ENCODE measurements at regions not wholly inside any gene's neighbourhood (a gene's known extent, or its start where the extent isn't known, plus 50 kb on each side); places are given as distances from the start of the nearest gene placed in this dataset.
"Not testable (repeated sequence)": the region's sequence is repeated elsewhere in the genome, so short reads cannot be mapped to it uniquely, and the experiment has no call there.

- no peak overlapping the region for H3K4me3 ChIP-seq (ENCODE audit: low read length in 3 of 3)
- no peak overlapping the region for H3K9ac ChIP-seq (ENCODE audit: low read length in 3 of 3)
- H3K27ac ChIP-seq (ENCODE audit: low read depth in 2 of 2, low read length in 2 of 2), result no peak overlapping the region
- H3K9me3 ChIP-seq (ENCODE audit: control insufficient read depth in 2 of 3, insufficient read depth in 1 of 3, low read length in 3 of 3), result no peaks in the 10 kb centered on the region
- DNase-seq, result no peak
- H3K27me3 ChIP-seq (ENCODE audit: control insufficient read depth, insufficient read depth, low read length), result no peaks in the 10 kb centered on the region
- no peak for FAIRE-seq
- no peaks in the 10 kb centered on the region for H3K4me1 ChIP-seq (ENCODE audit: control insufficient read depth in 2 of 3, insufficient read depth in 2 of 3, low read depth in 1 of 3, low read length in 3 of 3)
- TF ChIP-seq CTCF (IDR thresholded peaks at IDR 0.05; ENCODE audit: borderline replicate concordance, extremely low read depth, insufficient read depth), result no peak
- H3K36me3 ChIP-seq (ENCODE audit: control insufficient read depth in 2 of 3, insufficient read depth in 3 of 3, low read length in 3 of 3), result no peaks in the 10 kb centered on the region
- intact Hi-C loops (cut with DNase I), result no loop called here
These were observed 1125.7 kb downstream of the DNAJB9 start for GRCh38 chr7:109695419-109695818.

GRCh38 chr7:109696723-109697122 lies 1127.0 kb downstream of the DNAJB9 start:
- Histone ChIP-seq H3K4me3 (ENCODE audit: low read length in 3 of 3) (no peak overlapping the region), H3K9ac (ENCODE audit: low read length in 3 of 3) (no peak overlapping the region), H3K27ac (ENCODE audit: low read depth in 2 of 2, low read length in 2 of 2) (no peak overlapping the region), H3K36me3 (ENCODE audit: control insufficient read depth in 2 of 3, insufficient read depth in 3 of 3, low read length in 3 of 3) (no peaks in the 10 kb centered on the region), H3K27me3 (ENCODE audit: control insufficient read depth, insufficient read depth, low read length) (no peaks in the 10 kb centered on the region), H3K4me1 (ENCODE audit: control insufficient read depth in 2 of 3, insufficient read depth in 2 of 3, low read depth in 1 of 3, low read length in 3 of 3) (no peaks in the 10 kb centered on the region), H3K9me3 (ENCODE audit: control insufficient read depth in 2 of 3, insufficient read depth in 1 of 3, low read length in 3 of 3) (no peaks in the 10 kb centered on the region)
- TF ChIP-seq CTCF (IDR thresholded peaks at IDR 0.05; ENCODE audit: borderline replicate concordance, extremely low read depth, insufficient read depth), result no peak
- DNase-seq, result no peak
- no peak for FAIRE-seq
- intact Hi-C loops (cut with DNase I), result no loop called here

- Histone ChIP-seq H3K27me3 (ENCODE audit: control insufficient read depth, insufficient read depth, low read length) (no peaks in the 10 kb centered on the region), H3K4me1 (ENCODE audit: control insufficient read depth in 2 of 3, insufficient read depth in 2 of 3, low read depth in 1 of 3, low read length in 3 of 3) (no peaks in the 10 kb centered on the region), H3K9ac (ENCODE audit: low read length in 3 of 3) (no peak overlapping the region), H3K27ac (ENCODE audit: low read depth in 2 of 2, low read length in 2 of 2) (no peak overlapping the region), H3K9me3 (ENCODE audit: control insufficient read depth in 2 of 3, insufficient read depth in 1 of 3, low read length in 3 of 3) (no peaks in the 10 kb centered on the region), H3K4me3 (ENCODE audit: low read length in 3 of 3) (no peak overlapping the region), H3K36me3 (ENCODE audit: control insufficient read depth in 2 of 3, insufficient read depth in 3 of 3, low read length in 3 of 3) (no peaks in the 10 kb centered on the region)
- FAIRE-seq (no peak), DNase-seq (no peak)
- intact Hi-C loops (cut with DNase I), result no loop called here
- no peak for TF ChIP-seq CTCF (IDR thresholded peaks at IDR 0.05; ENCODE audit: borderline replicate concordance, extremely low read depth, insufficient read depth)
These were observed 1130.0 kb downstream of the DNAJB9 start for GRCh38 chr7:109699661-109700060.

GRCh38 chr7:109713366-109713765 lies 1143.7 kb downstream of the DNAJB9 start:
- Histone ChIP-seq H3K4me3 (ENCODE audit: low read length in 3 of 3) (no peak overlapping the region), H3K9ac (ENCODE audit: low read length in 3 of 3) (no peak overlapping the region), H3K27me3 (ENCODE audit: control insufficient read depth, insufficient read depth, low read length) (no peaks in the 10 kb centered on the region), H3K4me1 (ENCODE audit: control insufficient read depth in 2 of 3, insufficient read depth in 2 of 3, low read depth in 1 of 3, low read length in 3 of 3) (no peaks in the 10 kb centered on the region), H3K9me3 (ENCODE audit: control insufficient read depth in 2 of 3, insufficient read depth in 1 of 3, low read length in 3 of 3) (no peaks in the 10 kb centered on the region), H3K27ac (ENCODE audit: low read depth in 2 of 2, low read length in 2 of 2) (no peak overlapping the region), H3K36me3 (ENCODE audit: control insufficient read depth in 2 of 3, insufficient read depth in 3 of 3, low read length in 3 of 3) (no peaks in the 10 kb centered on the region)
- no peak for FAIRE-seq
- intact Hi-C loops (cut with DNase I), result no loop called here
- no peak for TF ChIP-seq CTCF (IDR thresholded peaks at IDR 0.05; ENCODE audit: borderline replicate concordance, extremely low read depth, insufficient read depth)
- no peak for DNase-seq

GRCh38 chr7:109719359-109719758 lies 1149.7 kb downstream of the DNAJB9 start:
- FAIRE-seq; H3K27ac ChIP-seq (ENCODE audit: low read depth in 2 of 2, low read length in 2 of 2); intact Hi-C loops (cut with DNase I); H3K36me3 ChIP-seq (ENCODE audit: control insufficient read depth in 2 of 3, insufficient read depth in 3 of 3, low read length in 3 of 3); H3K4me1 ChIP-seq (ENCODE audit: control insufficient read depth in 2 of 3, insufficient read depth in 2 of 3, low read depth in 1 of 3, low read length in 3 of 3); H3K4me3 ChIP-seq (ENCODE audit: low read length in 3 of 3); H3K27me3 ChIP-seq (ENCODE audit: control insufficient read depth, insufficient read depth, low read length); H3K9me3 ChIP-seq (ENCODE audit: control insufficient read depth in 2 of 3, insufficient read depth in 1 of 3, low read length in 3 of 3); DNase-seq; H3K9ac ChIP-seq (ENCODE audit: low read length in 3 of 3): not testable (repeated sequence)
